Prostate gland (tissue), 2 donors: ENCODE measurements at regions not wholly inside any gene's neighbourhood (a gene's known extent, or its start where the extent isn't known, plus 50 kb on each side); places are given as distances from the start of the nearest gene placed in this dataset.

ENCODE experiments used
- DNase-seq: peaks from one replicate; pipeline ENCODE4 v3.0.0-alpha.2; 2019; ENCODE audit warnings: low spot score
- H3K27ac ChIP-seq, 2 donors: fragments of 200-600 bp; sonication (generic); 2 replicates each; pipeline ENCODE4 v1.5.1; 2017 to 2019
- H3K27me3 ChIP-seq: fragments of 200-600 bp; sonication (generic); replicated peaks from 2 replicates; pipeline ENCODE4 v1.5.1; 2019; ENCODE audit not compliant: insufficient read depth
- H3K36me3 ChIP-seq, 2 donors: fragments of 200-600 bp; sonication (generic); 1 replicate in 1 of 2; 2 replicates in 1 of 2; pipeline versions ENCODE4 v1.5.1 to v1.8.1; 2017 to 2019
- H3K4me1 ChIP-seq: fragments of 200-600 bp; sonication (generic); replicated peaks from 2 replicates; pipeline ENCODE4 v1.5.1; 2019
- H3K4me3 ChIP-seq, 2 donors: fragments of 200-600 bp; sonication (generic); 2 replicates each; pipeline ENCODE4 v1.5.1; 2017 to 2019
- H3K9me3 ChIP-seq: fragments of 200-600 bp; sonication (generic); 2 replicates; pipeline ENCODE4 v1.5.1; 2017
- POLR2A ChIP-seq: fragments of 450-650 bp; IDR thresholded peaks from one replicate; pipeline ENCODE4 v1.6.1; 2016; ENCODE audit warnings: antibody characterized with exemption, mild to moderate bottlenecking
- POLR2AphosphoS5 ChIP-seq: sonication (generic); formaldehyde crosslinking; IDR thresholded peaks from one replicate; pipeline ENCODE4 v1.6.1; 2017; ENCODE audit warnings: antibody characterized with exemption
- WGBS: methylation state at CpG from one replicate; pipeline ENCODE4 v1.1.5; 2018; 5-methylcytosine and 5-hydroxymethylcytosine counted together
- intact Hi-C: fragments of 100-400 bp; cut with DNase I; formaldehyde crosslinking; loops from one replicate; pipeline ENCODE4 v1.14.2; 2022
- TF ChIP-seq, protein P1 (sequence below), 4 experiments: fragments of 200-600 bp in 2 of 4; fragments of 450-650 bp in 2 of 4; sonication (generic) in 2 of 4; IDR thresholded peaks; 1 replicate in 3 of 4; 2 replicates in 1 of 4; pipeline ENCODE4 v1.5.1; 2016 to 2019; ENCODE audit warnings: antibody characterized with exemption in 4 of 4, mild to moderate bottlenecking in 2 of 4, moderate library complexity in 2 of 4

- H3K27me3 ChIP-seq = no peaks in the 10 kb centered on the region
- TF ChIP-seq, protein P1, sequence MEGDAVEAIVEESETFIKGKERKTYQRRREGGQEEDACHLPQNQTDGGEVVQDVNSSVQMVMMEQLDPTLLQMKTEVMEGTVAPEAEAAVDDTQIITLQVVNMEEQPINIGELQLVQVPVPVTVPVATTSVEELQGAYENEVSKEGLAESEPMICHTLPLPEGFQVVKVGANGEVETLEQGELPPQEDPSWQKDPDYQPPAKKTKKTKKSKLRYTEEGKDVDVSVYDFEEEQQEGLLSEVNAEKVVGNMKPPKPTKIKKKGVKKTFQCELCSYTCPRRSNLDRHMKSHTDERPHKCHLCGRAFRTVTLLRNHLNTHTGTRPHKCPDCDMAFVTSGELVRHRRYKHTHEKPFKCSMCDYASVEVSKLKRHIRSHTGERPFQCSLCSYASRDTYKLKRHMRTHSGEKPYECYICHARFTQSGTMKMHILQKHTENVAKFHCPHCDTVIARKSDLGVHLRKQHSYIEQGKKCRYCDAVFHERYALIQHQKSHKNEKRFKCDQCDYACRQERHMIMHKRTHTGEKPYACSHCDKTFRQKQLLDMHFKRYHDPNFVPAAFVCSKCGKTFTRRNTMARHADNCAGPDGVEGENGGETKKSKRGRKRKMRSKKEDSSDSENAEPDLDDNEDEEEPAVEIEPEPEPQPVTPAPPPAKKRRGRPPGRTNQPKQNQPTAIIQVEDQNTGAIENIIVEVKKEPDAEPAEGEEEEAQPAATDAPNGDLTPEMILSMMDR (IDR thresholded peaks at IDR 0.05) = no peak
- TF ChIP-seq POLR2AphosphoS5 (no peak), POLR2A (no peak)
- H3K4me1 ChIP-seq = no peaks in the 10 kb centered on the region
- DNase-seq = no peak
- 66% methylated on average over 5 of the region's 5 CpGs for WGBS
- intact Hi-C loops = no loop called here
- no peak overlapping the region for H3K4me3 ChIP-seq
- H3K36me3 ChIP-seq = no peaks in the 10 kb centered on the region
- no peak overlapping the region for H3K27ac ChIP-seq
- no peaks in the 10 kb centered on the region for H3K9me3 ChIP-seq
Measured at GRCh38 chr3:147118611-147119010, 287.7 kb downstream of the ZIC4 start.

- 59% methylated on average over 4 of the region's 4 CpGs for WGBS
- intact Hi-C loops = no loop called here
Measured at GRCh38 chr3:147117631-147118030, 288.7 kb downstream of the ZIC4 start.

DNA sequence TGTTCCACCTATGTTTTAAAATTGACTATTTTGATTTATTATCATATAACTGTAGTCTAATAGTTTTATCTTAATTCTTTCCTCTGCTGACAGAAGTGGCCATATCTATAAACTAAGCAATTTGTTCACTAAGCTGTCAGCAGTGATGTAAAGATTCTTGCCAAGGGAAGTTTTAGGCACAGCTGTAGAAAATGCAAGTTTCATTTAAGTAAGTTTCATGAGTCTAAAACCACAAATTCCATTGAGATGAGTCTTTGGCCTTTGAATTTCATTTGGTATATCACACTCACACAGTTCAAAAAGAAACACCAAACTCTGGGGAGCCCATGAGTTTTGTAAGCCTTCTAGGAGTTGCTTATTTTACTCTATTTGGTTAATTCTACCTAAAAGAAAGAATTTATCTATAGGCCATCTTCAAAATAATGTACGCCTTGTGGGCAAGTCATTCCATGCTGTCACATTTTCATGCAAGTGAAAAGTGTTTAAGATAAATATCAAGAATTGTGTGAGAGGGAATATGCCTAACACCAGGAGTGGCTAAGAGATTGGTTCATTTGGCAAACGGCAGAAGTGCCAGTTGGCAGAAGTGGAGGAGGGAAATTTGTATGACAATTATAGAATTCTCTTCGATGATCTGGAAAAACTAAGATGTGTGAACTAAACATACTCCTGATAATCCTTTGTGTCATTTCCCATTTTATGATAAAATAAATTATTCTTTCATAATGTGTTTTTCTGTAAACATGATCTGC, 292.9 kb downstream of the ZIC4 start:
- no peaks in the 10 kb centered on the region for H3K27me3 ChIP-seq
- TF ChIP-seq POLR2AphosphoS5 (no peak), POLR2A (no peak)
- TF ChIP-seq, protein P1 (IDR thresholded peaks at IDR 0.05) = no peak

More at GRCh38 chr3:147117631-147118030, 288.7 kb downstream of the ZIC4 start:
- H3K27ac ChIP-seq = no peak overlapping the region
- no peaks in the 10 kb centered on the region for H3K4me1 ChIP-seq
- H3K9me3 ChIP-seq = no peaks in the 10 kb centered on the region
- H3K36me3 ChIP-seq = no peaks in the 10 kb centered on the region
- no peaks in the 10 kb centered on the region for H3K27me3 ChIP-seq
- no peak for DNase-seq
- no peak overlapping the region for H3K4me3 ChIP-seq
- no peak for TF ChIP-seq POLR2A
- TF ChIP-seq POLR2AphosphoS5 = no peak
- TF ChIP-seq, protein P1 (IDR thresholded peaks at IDR 0.05) = no peak

DNA sequence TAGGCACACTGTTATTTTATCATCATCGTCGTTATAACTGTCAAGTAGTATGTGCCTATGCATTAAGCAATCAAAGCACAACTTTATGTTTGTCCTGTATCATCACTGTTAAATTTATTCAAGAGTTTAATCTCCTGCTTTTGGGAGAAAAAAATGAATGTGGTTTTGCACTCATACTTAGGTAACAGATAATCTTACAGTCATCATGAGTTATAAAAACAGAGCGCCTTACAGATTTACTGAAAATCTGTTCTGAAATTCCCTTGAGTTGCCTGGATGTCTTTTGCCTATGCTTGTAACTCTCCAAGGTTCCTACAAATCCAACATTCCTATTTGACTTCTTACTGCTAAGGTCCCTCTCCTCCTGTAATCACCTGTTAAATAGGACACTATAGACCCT, 307.3 kb downstream of the ZIC4 start:
- no peak for TF ChIP-seq POLR2AphosphoS5
- TF ChIP-seq, protein P1 (IDR thresholded peaks at IDR 0.05) = no peak
- no peak for TF ChIP-seq POLR2A
- WGBS = 94% methylated on average over 3 of the region's 3 CpGs
- Histone ChIP-seq H3K36me3 (no peaks in the 10 kb centered on the region), H3K27ac (no peak overlapping the region), H3K9me3 (no peaks in the 10 kb centered on the region), H3K27me3 (no peaks in the 10 kb centered on the region), H3K4me1 (no peaks in the 10 kb centered on the region), H3K4me3 (no peak overlapping the region)
- DNase-seq = no peak
- intact Hi-C loops = no loop called here

More for the DNA sequence above, 292.9 kb downstream of the ZIC4 start:
- 70% methylated on average over 3 of the region's 3 CpGs for WGBS
- intact Hi-C loops = no loop called here
- H3K36me3 ChIP-seq = no peaks in the 10 kb centered on the region
- no peak overlapping the region for H3K27ac ChIP-seq
- no peaks in the 10 kb centered on the region for H3K9me3 ChIP-seq
- no peak for DNase-seq
- H3K4me3 ChIP-seq = no peak overlapping the region
- no peaks in the 10 kb centered on the region for H3K4me1 ChIP-seq

GRCh38 chr3:147090461-147090860, 315.9 kb downstream of the ZIC4 start:
- intact Hi-C loops = no loop called here
- H3K9me3 ChIP-seq = no peaks in the 10 kb centered on the region
- no peak overlapping the region for H3K27ac ChIP-seq
- H3K4me1 ChIP-seq = no peaks in the 10 kb centered on the region
- DNase-seq = no peak
- WGBS = 79% methylated on average over 2 of the region's 2 CpGs
- TF ChIP-seq POLR2A (no peak), POLR2AphosphoS5 (no peak)
- TF ChIP-seq, protein P1 (IDR thresholded peaks at IDR 0.05) = no peak
- H3K36me3 ChIP-seq = no peaks in the 10 kb centered on the region
- H3K27me3 ChIP-seq = no peaks in the 10 kb centered on the region
- H3K4me3 ChIP-seq = no peak overlapping the region
